Keratinocyte (primary cell): ENCODE measurements at regions not wholly inside any gene's neighbourhood (a gene's known extent, or its start where the extent isn't known, plus 50 kb on each side); places are given as distances from the start of the nearest gene placed in this dataset.

Experiments
- DNase-seq: peaks from one replicate; pipeline ENCODE4 v3.0.0-alpha.2; 2011; ENCODE audit warnings: low read depth, missing footprints, low spot score
- FAIRE-seq: peaks from 2 replicates; lab custom pipeline; 2011; peaks lifted over from hg19 to GRCh38; lab: Jason Lieb, UNC
- H2AFZ ChIP-seq: 2 replicates; pipeline ENCODE4 v1.6.0; 2012; ENCODE audit warnings: low read length, control low read depth, inconsistent platforms; ENCODE audit not compliant: control insufficient read depth
- H3K27ac ChIP-seq: 2 replicates; pipeline ENCODE4 v1.5.1; 2011; ENCODE audit warnings: low read length; ENCODE audit not compliant: control insufficient read depth, insufficient read depth
- H3K27me3 ChIP-seq: 3 replicates; pipeline ENCODE4 v1.6.0; 2011; ENCODE audit warnings: low read length; ENCODE audit not compliant: control insufficient read depth, insufficient read depth; ENCODE audit errors: extremely low read depth
- H3K36me3 ChIP-seq, 2 experiments: 2 replicates in 1 of 2; 3 replicates in 1 of 2; pipeline ENCODE4 v1.5.1; 2011; ENCODE audit warnings: low read length in 2 of 2, mild to moderate bottlenecking in 1 of 2; ENCODE audit not compliant: control insufficient read depth in 2 of 2, insufficient read depth in 2 of 2; ENCODE audit errors: extremely low read depth in 1 of 2
- H3K4me1 ChIP-seq: 3 replicates; pipeline ENCODE4 v1.5.1; 2011; ENCODE audit warnings: low read length; ENCODE audit not compliant: control insufficient read depth, insufficient read depth; ENCODE audit errors: extremely low read depth
- H3K4me2 ChIP-seq: 3 replicates; pipeline ENCODE4 v1.6.0; 2011; ENCODE audit warnings: low read depth, low read length; ENCODE audit not compliant: control insufficient read depth, insufficient read depth; ENCODE audit errors: extremely low read depth
- H3K4me3 ChIP-seq, 3 experiments: fragments of 200-600 bp in 1 of 3; sonication (generic) in 1 of 3; 2 replicates in 2 of 3; 3 replicates in 1 of 3; pipeline ENCODE4 v1.5.1; 2011 to 2016; ENCODE audit warnings: low read length in 3 of 3, mild to moderate bottlenecking in 3 of 3, control low read depth in 2 of 3, inconsistent platforms in 1 of 3, low read depth in 1 of 3, mixed read lengths in 1 of 3, mixed run types in 1 of 3, moderate library complexity in 1 of 3; ENCODE audit not compliant: control insufficient read depth in 2 of 3, insufficient read depth in 2 of 3; ENCODE audit errors: extremely low read depth in 1 of 3
- H3K79me2 ChIP-seq: 2 replicates; pipeline ENCODE4 v1.6.0; 2012; ENCODE audit warnings: low read length; ENCODE audit not compliant: control insufficient read depth, insufficient read depth
- H3K9ac ChIP-seq: 3 replicates; pipeline ENCODE4 v1.6.0; 2011; ENCODE audit warnings: low read length; ENCODE audit not compliant: control insufficient read depth, insufficient read depth; ENCODE audit errors: extremely low read depth
- H3K9me1 ChIP-seq: 3 replicates; pipeline ENCODE4 v1.6.0; 2011; ENCODE audit warnings: low read length; ENCODE audit not compliant: control insufficient read depth, insufficient read depth; ENCODE audit errors: extremely low read depth
- H3K9me3 ChIP-seq: 2 replicates; pipeline ENCODE4 v1.5.1; 2012; ENCODE audit warnings: low read depth, low read length; ENCODE audit not compliant: control insufficient read depth
- H4K20me1 ChIP-seq: 3 replicates; pipeline ENCODE4 v1.6.0; 2011; ENCODE audit warnings: low read length; ENCODE audit not compliant: control insufficient read depth, insufficient read depth; ENCODE audit errors: extremely low read depth
- CTCF ChIP-seq, 3 experiments: IDR thresholded peaks in 1 of 3; conservative IDR thresholded peaks in 1 of 3; optimal IDR thresholded peaks in 1 of 3; 2 replicates in 2 of 3; 3 replicates in 1 of 3; pipeline versions ENCODE3 to v1.5.1; 2011; ENCODE audit warnings: low read length in 3 of 3, mild to moderate bottlenecking in 3 of 3, moderate library complexity in 2 of 3, control low read depth in 1 of 3, inconsistent platforms in 1 of 3; ENCODE audit not compliant: insufficient read depth in 2 of 3; ENCODE audit errors: extremely low read depth in 1 of 3
- EZH2 ChIP-seq: IDR thresholded peaks from one replicate; pipeline ENCODE4 v1.6.1; 2012; ENCODE audit warnings: inconsistent platforms, mild to moderate bottlenecking, low read length, moderate library complexity
- dilution Hi-C: fragments of 300-500 bp; cut with MboI; formaldehyde crosslinking; loops from one replicate; pipeline ENCODE4 v1.7.0; 2020; ENCODE audit warnings: low sequenced_read_pairs; ENCODE audit not compliant: extremely low pct_ligation_motif_present

- TF ChIP-seq CTCF (optimal IDR thresholded peaks at IDR 0.05 in 1 of 3, IDR thresholded peaks at IDR 0.05 in 1 of 3, conservative IDR thresholded peaks at IDR 0.05 in 1 of 3; ENCODE audit: extremely low read depth in 1 of 3, insufficient read depth in 2 of 3, low read length in 3 of 3) (no peak), EZH2 (no peak)
- no peak overlapping the region for H3K4me2 ChIP-seq
- no peak overlapping the region for H3K9ac ChIP-seq
- H4K20me1 ChIP-seq: no peaks in the 10 kb centered on the region
- FAIRE-seq (no peak), DNase-seq (no peak)
- dilution Hi-C loops: no loop called here
- no peaks in the 10 kb centered on the region for H3K9me1 ChIP-seq
- H3K27me3 ChIP-seq: no peaks in the 10 kb centered on the region
- no peak overlapping the region for H3K4me3 ChIP-seq
- no peak overlapping the region for H2AFZ ChIP-seq
- H3K79me2 ChIP-seq: no peaks in the 10 kb centered on the region
- peaks cover 36% of the 10 kb centered on the region for H3K4me1 ChIP-seq
- H3K9me3 ChIP-seq: no peaks in the 10 kb centered on the region
- no peaks in the 10 kb centered on the region for H3K36me3 ChIP-seq
- no peak overlapping the region for H3K27ac ChIP-seq
Measured at GRCh38 chr1:199688774-199689173, 338.7 kb upstream of the NR5A2 start.

GRCh38 chr1:199690496-199690895 is 337.0 kb upstream of the NR5A2 start:
- no peak for FAIRE-seq
- H2AFZ ChIP-seq: no peak overlapping the region
- no peaks in the 10 kb centered on the region for H3K36me3 ChIP-seq
- H4K20me1 ChIP-seq: no peaks in the 10 kb centered on the region
- no peaks in the 10 kb centered on the region for H3K27me3 ChIP-seq
- TF ChIP-seq CTCF (optimal IDR thresholded peaks at IDR 0.05 in 1 of 3, IDR thresholded peaks at IDR 0.05 in 1 of 3, conservative IDR thresholded peaks at IDR 0.05 in 1 of 3; ENCODE audit: extremely low read depth in 1 of 3, insufficient read depth in 2 of 3, low read length in 3 of 3) (no peak), EZH2 (no peak)
- no peaks in the 10 kb centered on the region for H3K79me2 ChIP-seq
- H3K9me3 ChIP-seq: no peaks in the 10 kb centered on the region
- dilution Hi-C loops: no loop called here
- H3K4me1 ChIP-seq: peaks cover 28% of the 10 kb centered on the region
- no peak overlapping the region for H3K4me2 ChIP-seq
- no peak overlapping the region for H3K27ac ChIP-seq
- no peak overlapping the region for H3K4me3 ChIP-seq
- no peaks in the 10 kb centered on the region for H3K9me1 ChIP-seq
- no peak for DNase-seq
- no peak overlapping the region for H3K9ac ChIP-seq
